Kidney epithelial cell (primary cell): ENCODE measurements at regions not wholly inside any gene's neighbourhood (a gene's known extent, or its start where the extent isn't known, plus 50 kb on each side); places are given as distances from the start of the nearest gene placed in this dataset.
"Not testable (repeated sequence)": the region's sequence is repeated elsewhere in the genome, so short reads cannot be mapped to it uniquely, and the experiment has no call there.

Source experiments
- DNase-seq: peaks from one replicate; pipeline ENCODE4 v3.0.0-alpha.2; 2010; ENCODE audit warnings: low read depth
- H3K27me3 ChIP-seq: 2 replicates; pipeline ENCODE4 v1.6.0; 2011; ENCODE audit warnings: low read length; ENCODE audit not compliant: control insufficient read depth, insufficient read depth
- H3K36me3 ChIP-seq: 2 replicates; pipeline ENCODE4 v1.5.1; 2011; ENCODE audit warnings: low read length; ENCODE audit not compliant: control insufficient read depth, insufficient read depth
- H3K4me3 ChIP-seq: 2 replicates; pipeline ENCODE4 v1.5.1; 2011; ENCODE audit warnings: low read depth, mild to moderate bottlenecking, control low read depth, low read length

- not testable (repeated sequence) for DNase-seq, H3K27me3 ChIP-seq, H3K4me3 ChIP-seq, H3K36me3 ChIP-seq
These were observed 74.0 kb upstream of the NBPF26 start for GRCh38 chr1:120649730-120650129.

GRCh38 chr1:120654114-120654513 is 69.6 kb upstream of the NBPF26 start:
- H3K36me3 ChIP-seq, H3K27me3 ChIP-seq, DNase-seq, H3K4me3 ChIP-seq: not testable (repeated sequence)

GRCh38 chr1:120655394-120655793 is 68.4 kb upstream of the NBPF26 start:
- DNase-seq, H3K27me3 ChIP-seq, H3K4me3 ChIP-seq, H3K36me3 ChIP-seq: not testable (repeated sequence)

GRCh38 chr1:120656116-120656515 is 67.6 kb upstream of the NBPF26 start:
- not testable (repeated sequence) for DNase-seq, H3K4me3 ChIP-seq, H3K27me3 ChIP-seq, H3K36me3 ChIP-seq

GRCh38 chr1:120657804-120658203 is 65.9 kb upstream of the NBPF26 start:
- H3K4me3 ChIP-seq, H3K36me3 ChIP-seq, DNase-seq, H3K27me3 ChIP-seq: not testable (repeated sequence)

GRCh38 chr1:120658622-120659021 is 65.1 kb upstream of the NBPF26 start:
- not testable (repeated sequence) for DNase-seq, H3K36me3 ChIP-seq, H3K4me3 ChIP-seq, H3K27me3 ChIP-seq

GRCh38 chr1:120659133-120659532 is 64.6 kb upstream of the NBPF26 start:
- H3K27me3 ChIP-seq, H3K36me3 ChIP-seq, DNase-seq, H3K4me3 ChIP-seq: not testable (repeated sequence)

GRCh38 chr1:120664376-120665249 is 59.1 kb upstream of the NBPF26 start:
- not testable (repeated sequence) for H3K27me3 ChIP-seq, H3K4me3 ChIP-seq, DNase-seq

GRCh38 chr1:120665250-120665577 is 58.5 kb upstream of the NBPF26 start:
- not testable (repeated sequence) for H3K4me3 ChIP-seq, H3K27me3 ChIP-seq, DNase-seq, H3K36me3 ChIP-seq

More at GRCh38 chr1:120664376-120665249, 59.1 kb upstream of the NBPF26 start:
- H3K36me3 ChIP-seq, result not testable (repeated sequence)

GRCh38 chr1:120668187-120668586 is 55.6 kb upstream of the NBPF26 start:
- H3K27me3 ChIP-seq, DNase-seq, H3K4me3 ChIP-seq, H3K36me3 ChIP-seq: not testable (repeated sequence)
